ENCODE measurements at regions not wholly inside any gene's neighbourhood (a gene's known extent, or its start where the extent isn't known, plus 50 kb on each side); places are given as distances from the start of the nearest gene placed in this dataset.
"Not testable (repeated sequence)": the region's sequence is repeated elsewhere in the genome, so short reads cannot be mapped to it uniquely, and the experiment has no call there.

GRCh38 chr7:65809982-65810288 lies 62.9 kb upstream of the VKORC1L1 start:
- no peak overlapping the region for H2AFZ ChIP-seq
- H3K27ac ChIP-seq: no peak overlapping the region
- no peaks in the 10 kb centered on the region for H3F3A ChIP-seq (ENCODE audit: insufficient read depth, low read depth)
- TF ChIP-seq, protein P1, sequence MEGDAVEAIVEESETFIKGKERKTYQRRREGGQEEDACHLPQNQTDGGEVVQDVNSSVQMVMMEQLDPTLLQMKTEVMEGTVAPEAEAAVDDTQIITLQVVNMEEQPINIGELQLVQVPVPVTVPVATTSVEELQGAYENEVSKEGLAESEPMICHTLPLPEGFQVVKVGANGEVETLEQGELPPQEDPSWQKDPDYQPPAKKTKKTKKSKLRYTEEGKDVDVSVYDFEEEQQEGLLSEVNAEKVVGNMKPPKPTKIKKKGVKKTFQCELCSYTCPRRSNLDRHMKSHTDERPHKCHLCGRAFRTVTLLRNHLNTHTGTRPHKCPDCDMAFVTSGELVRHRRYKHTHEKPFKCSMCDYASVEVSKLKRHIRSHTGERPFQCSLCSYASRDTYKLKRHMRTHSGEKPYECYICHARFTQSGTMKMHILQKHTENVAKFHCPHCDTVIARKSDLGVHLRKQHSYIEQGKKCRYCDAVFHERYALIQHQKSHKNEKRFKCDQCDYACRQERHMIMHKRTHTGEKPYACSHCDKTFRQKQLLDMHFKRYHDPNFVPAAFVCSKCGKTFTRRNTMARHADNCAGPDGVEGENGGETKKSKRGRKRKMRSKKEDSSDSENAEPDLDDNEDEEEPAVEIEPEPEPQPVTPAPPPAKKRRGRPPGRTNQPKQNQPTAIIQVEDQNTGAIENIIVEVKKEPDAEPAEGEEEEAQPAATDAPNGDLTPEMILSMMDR (conservative IDR thresholded peaks at IDR 0.05): no peak
- no peak for TF ChIP-seq EZH2 (IDR thresholded peaks at IDR 0.05; ENCODE audit: low read depth)
- no peaks in the 10 kb centered on the region for H3K27me3 ChIP-seq (ENCODE audit: insufficient read depth, low read depth)
- H3K9me2 ChIP-seq (ENCODE audit: insufficient read depth): no peaks in the 10 kb centered on the region
- no TSS peak for BruUV-seq (replicated peaks)
- H4K20me1 ChIP-seq (ENCODE audit: insufficient read depth): no peaks in the 10 kb centered on the region
- no peak overlapping the region for H3K4me2 ChIP-seq
- DNase-seq: no peak
- no peaks in the 10 kb centered on the region for H3K36me3 ChIP-seq (ENCODE audit: low read depth)
- H3K9me3 ChIP-seq (ENCODE audit: insufficient read depth, low read depth): no peaks in the 10 kb centered on the region
- ChIA-PET CTCF (no interaction called here), POLR2A (ENCODE audit: unreplicated experiment) (no interaction called here)
- H3K4me3 ChIP-seq: no peak overlapping the region
- no peaks in the 10 kb centered on the region for H3K79me2 ChIP-seq (ENCODE audit: low read depth)
- no peaks in the 10 kb centered on the region for H3K4me1 ChIP-seq (replicated peaks; ENCODE audit: insufficient read depth)
- intact Hi-C loops (cut with micrococcal nuclease; ENCODE audit: unreplicated experiment): no loop called here

GRCh38 chr7:65812281-65812680 lies 60.6 kb upstream of the VKORC1L1 start:
- Histone ChIP-seq H3K4me2 (no peak overlapping the region), H3K9me3 (ENCODE audit: insufficient read depth, low read depth) (no peaks in the 10 kb centered on the region), H3K4me3 (no peak overlapping the region), H3K27me3 (ENCODE audit: insufficient read depth, low read depth) (no peaks in the 10 kb centered on the region), H4K20me1 (ENCODE audit: insufficient read depth) (no peaks in the 10 kb centered on the region), H2AFZ (no peak overlapping the region), H3K36me3 (ENCODE audit: low read depth) (no peaks in the 10 kb centered on the region), H3K79me2 (ENCODE audit: low read depth) (no peaks in the 10 kb centered on the region), H3F3A (ENCODE audit: insufficient read depth, low read depth) (no peaks in the 10 kb centered on the region), H3K9me2 (ENCODE audit: insufficient read depth) (no peaks in the 10 kb centered on the region), H3K27ac (no peak overlapping the region), H3K4me1 (replicated peaks; ENCODE audit: insufficient read depth) (no peaks in the 10 kb centered on the region)
- no peak for DNase-seq
- ChIA-PET CTCF (no interaction called here), POLR2A (ENCODE audit: unreplicated experiment) (no interaction called here)
- BruUV-seq (replicated peaks): no TSS peak
- no peak for TF ChIP-seq EZH2 (IDR thresholded peaks at IDR 0.05; ENCODE audit: low read depth)
- TF ChIP-seq, protein P1 (conservative IDR thresholded peaks at IDR 0.05): no peak
- intact Hi-C loops (cut with micrococcal nuclease; ENCODE audit: unreplicated experiment): no loop called here

DNA sequence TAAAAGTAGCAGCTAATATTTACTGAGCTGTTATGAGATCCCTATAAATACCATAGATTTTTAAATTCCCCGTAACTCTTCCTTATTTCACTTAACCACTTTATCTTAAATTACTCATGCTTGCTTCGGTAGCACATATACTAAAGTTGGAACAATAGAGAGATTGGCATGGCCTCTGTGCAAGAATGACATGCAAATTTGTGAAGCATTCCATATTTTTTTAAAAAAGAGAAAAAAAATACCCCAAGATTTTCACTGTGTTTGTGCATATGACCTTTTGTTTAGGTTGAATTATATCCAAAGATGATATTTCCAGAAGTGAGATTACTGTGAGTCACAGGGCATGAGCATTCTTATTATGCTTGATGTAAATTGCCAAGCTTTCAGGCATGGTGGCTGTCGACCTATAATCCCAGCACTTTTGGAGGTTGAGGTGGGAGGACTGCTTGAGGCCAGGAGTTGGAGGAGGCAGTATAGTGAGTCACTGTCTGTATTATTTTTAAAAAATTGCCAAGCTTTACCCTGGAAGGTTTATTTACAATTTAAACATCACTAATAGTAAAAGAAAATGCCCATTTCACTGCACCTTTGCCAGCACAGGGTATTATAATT lies 58.2 kb upstream of the VKORC1L1 start:
- H3K4me3 ChIP-seq; H3K9me3 ChIP-seq (ENCODE audit: insufficient read depth, low read depth); H3K27ac ChIP-seq; H3K27me3 ChIP-seq (ENCODE audit: insufficient read depth, low read depth); H2AFZ ChIP-seq; H3F3A ChIP-seq (ENCODE audit: insufficient read depth, low read depth); intact Hi-C loops (cut with micrococcal nuclease; ENCODE audit: unreplicated experiment); CTCF ChIA-PET; H3K36me3 ChIP-seq (ENCODE audit: low read depth); H3K9me2 ChIP-seq (ENCODE audit: insufficient read depth); H3K79me2 ChIP-seq (ENCODE audit: low read depth); POLR2A ChIA-PET (ENCODE audit: unreplicated experiment); BruUV-seq (replicated peaks); H3K4me2 ChIP-seq; H3K4me1 ChIP-seq (replicated peaks; ENCODE audit: insufficient read depth); H4K20me1 ChIP-seq (ENCODE audit: insufficient read depth); DNase-seq: not testable (repeated sequence)

- Histone ChIP-seq H3K27ac (no peak overlapping the region), H3K36me3 (ENCODE audit: low read depth) (no peaks in the 10 kb centered on the region), H3K79me2 (ENCODE audit: low read depth) (no peaks in the 10 kb centered on the region), H3K4me2 (no peak overlapping the region), H2AFZ (no peak overlapping the region), H3K9me2 (ENCODE audit: insufficient read depth) (no peaks in the 10 kb centered on the region), H3K4me1 (replicated peaks; ENCODE audit: insufficient read depth) (no peaks in the 10 kb centered on the region), H3F3A (ENCODE audit: insufficient read depth, low read depth) (no peaks in the 10 kb centered on the region), H4K20me1 (ENCODE audit: insufficient read depth) (no peaks in the 10 kb centered on the region), H3K9me3 (ENCODE audit: insufficient read depth, low read depth) (no peaks in the 10 kb centered on the region), H3K4me3 (no peak overlapping the region), H3K27me3 (ENCODE audit: insufficient read depth, low read depth) (no peaks in the 10 kb centered on the region)
- DNase-seq: no peak
- BruUV-seq (replicated peaks): no TSS peak
- ChIA-PET CTCF (no interaction called here), POLR2A (ENCODE audit: unreplicated experiment) (no interaction called here)
- no peak for TF ChIP-seq EZH2 (IDR thresholded peaks at IDR 0.05; ENCODE audit: low read depth)
- TF ChIP-seq, protein P1 (conservative IDR thresholded peaks at IDR 0.05): no peak
- intact Hi-C loops (cut with micrococcal nuclease; ENCODE audit: unreplicated experiment): no loop called here
Observed at GRCh38 chr7:65820287-65820950, 52.5 kb upstream of the VKORC1L1 start.

All from PC-9 (cell line).